Epidermal melanocyte (primary cell): ENCODE measurements at regions not wholly inside any gene's neighbourhood (a gene's known extent, or its start where the extent isn't known, plus 50 kb on each side); places are given as distances from the start of the nearest gene placed in this dataset.
"Not testable (repeated sequence)": the region's sequence is repeated elsewhere in the genome, so short reads cannot be mapped to it uniquely, and the experiment has no call there.

Experiments used
- DNase-seq: peaks from one replicate; pipeline ENCODE4 v3.0.0; 2011; ENCODE audit warnings: low spot score; ENCODE audit not compliant: insufficient read length

- no peak for DNase-seq
Observed at GRCh38 chr3:178172121-178172520, 364.1 kb upstream of the KCNMB2 start.

GRCh38 chr3:178174201-178174915 is 361.9 kb upstream of the KCNMB2 start:
- no peak for DNase-seq

GRCh38 chr3:178181088-178181487 is 355.1 kb upstream of the KCNMB2 start:
- no peak for DNase-seq

GRCh38 chr3:178181784-178182183 is 354.5 kb upstream of the KCNMB2 start:
- no peak for DNase-seq

- DNase-seq = no peak
Observed at GRCh38 chr3:178182337-178182779, 353.9 kb upstream of the KCNMB2 start.

- DNase-seq = no peak
Observed at GRCh38 chr3:178184833-178185232, 351.4 kb upstream of the KCNMB2 start.

- no peak for DNase-seq
Observed at GRCh38 chr3:178186666-178187065, 349.6 kb upstream of the KCNMB2 start.

- no peak for DNase-seq
Observed at GRCh38 chr3:178189854-178190253, 346.4 kb upstream of the KCNMB2 start.

GRCh38 chr3:178193846-178194245 is 342.4 kb upstream of the KCNMB2 start:
- DNase-seq = no peak

- DNase-seq = no peak
Observed at GRCh38 chr3:178194539-178194938, 341.7 kb upstream of the KCNMB2 start.

GRCh38 chr3:178195824-178196223 is 340.4 kb upstream of the KCNMB2 start:
- no peak for DNase-seq

GRCh38 chr3:178198329-178198728 is 337.9 kb upstream of the KCNMB2 start:
- DNase-seq = no peak

- DNase-seq = no peak
Observed at GRCh38 chr3:178200316-178200715, 335.9 kb upstream of the KCNMB2 start.

- no peak for DNase-seq
Observed at GRCh38 chr3:178201714-178202113, 334.5 kb upstream of the KCNMB2 start.

- no peak for DNase-seq
Observed at GRCh38 chr3:178202194-178202593, 334.0 kb upstream of the KCNMB2 start.

GRCh38 chr3:178203165-178203564 is 333.1 kb upstream of the KCNMB2 start:
- DNase-seq = no peak

GRCh38 chr3:178203650-178204049 is 332.6 kb upstream of the KCNMB2 start:
- no peak for DNase-seq

- DNase-seq = no peak
Observed at GRCh38 chr3:178205740-178206139, 330.5 kb upstream of the KCNMB2 start.

- no peak for DNase-seq
Observed at GRCh38 chr3:178206521-178206920, 329.7 kb upstream of the KCNMB2 start.

- DNase-seq = not testable (repeated sequence)
Observed at GRCh38 chr3:178207161-178207560, 329.1 kb upstream of the KCNMB2 start.

- not testable (repeated sequence) for DNase-seq
Observed at GRCh38 chr3:178207627-178208026, 328.6 kb upstream of the KCNMB2 start.

- DNase-seq = not testable (repeated sequence)
Observed at GRCh38 chr3:178209116-178209515, 327.1 kb upstream of the KCNMB2 start.

- DNase-seq = not testable (repeated sequence)
Observed at GRCh38 chr3:178209618-178210017, 326.6 kb upstream of the KCNMB2 start.
